ENCODE measurements at regions not wholly inside any gene's neighbourhood (a gene's known extent, or its start where the extent isn't known, plus 50 kb on each side); places are given as distances from the start of the nearest gene placed in this dataset.

GRCh38 chr20:54714817-54715216, 239.4 kb downstream of the DOK5 start:
- no peak overlapping the region for H3K4me3 ChIP-seq
- no peaks in the 10 kb centered on the region for H3K27me3 ChIP-seq
- intact Hi-C loops (cut with DNase I), result no loop called here
- TF ChIP-seq POLR2A (IDR thresholded peaks at IDR 0.05) (no peak), CTCF (IDR thresholded peaks at IDR 0.05) (no peak)
- no peaks in the 10 kb centered on the region for H3K36me3 ChIP-seq (replicated peaks in 1 of 2)
- no peaks in the 10 kb centered on the region for H3K4me1 ChIP-seq (replicated peaks in 1 of 2)
- H3K27ac ChIP-seq, result no peak overlapping the region
- 55 to 68% (median 65%) methylated on average over 3 of the region's 3 CpGs for WGBS, 4 donors
- no peaks in the 10 kb centered on the region for H3K9me3 ChIP-seq (replicated peaks in 1 of 3)
- DNase-seq, result no peak

- TF ChIP-seq POLR2A (IDR thresholded peaks at IDR 0.05), result no peak
- no peak for TF ChIP-seq CTCF (IDR thresholded peaks at IDR 0.05)
- Histone ChIP-seq H3K27ac (no peak overlapping the region), H3K4me1 (replicated peaks in 1 of 2) (no peaks in the 10 kb centered on the region), H3K27me3 (no peaks in the 10 kb centered on the region), H3K9me3 (replicated peaks in 1 of 3) (no peaks in the 10 kb centered on the region), H3K36me3 (replicated peaks in 1 of 2) (no peaks in the 10 kb centered on the region), H3K4me3 (no peak overlapping the region)
- intact Hi-C loops (cut with DNase I), result no loop called here
- 57 to 64% (median 58%) methylated on average over 4 of the region's 4 CpGs for WGBS, 4 donors
- DNase-seq, result no peak
Measured at GRCh38 chr20:54713727-54714126, 238.3 kb downstream of the DOK5 start.

- Histone ChIP-seq H3K9me3 (replicated peaks in 1 of 3) (no peaks in the 10 kb centered on the region), H3K36me3 (replicated peaks in 1 of 2) (no peaks in the 10 kb centered on the region), H3K4me3 (no peak overlapping the region), H3K27ac (no peak overlapping the region), H3K4me1 (replicated peaks in 1 of 2) (no peaks in the 10 kb centered on the region), H3K27me3 (no peaks in the 10 kb centered on the region)
- intact Hi-C loops (cut with DNase I), result no loop called here
- TF ChIP-seq CTCF (IDR thresholded peaks at IDR 0.05) (no peak), POLR2A (IDR thresholded peaks at IDR 0.05) (no peak)
- DNase-seq, result no peak
- WGBS, 4 donors, result 29 to 50% (median 38%) methylated on average over 4 of the region's 4 CpGs
Measured at GRCh38 chr20:54711071-54711470, 235.7 kb downstream of the DOK5 start.

- Histone ChIP-seq H3K4me1 (replicated peaks in 1 of 2) (no peaks in the 10 kb centered on the region), H3K9me3 (replicated peaks in 1 of 3) (no peaks in the 10 kb centered on the region), H3K4me3 (no peak overlapping the region), H3K27ac (no peak overlapping the region), H3K27me3 (no peaks in the 10 kb centered on the region), H3K36me3 (replicated peaks in 1 of 2) (no peaks in the 10 kb centered on the region)
- DNase-seq, result no peak
- WGBS, 4 donors, result 53 to 69% (median 67%) methylated on average over 2 of the region's 2 CpGs
- intact Hi-C loops (cut with DNase I), result no loop called here
- TF ChIP-seq CTCF (IDR thresholded peaks at IDR 0.05), result no peak
- TF ChIP-seq POLR2A (IDR thresholded peaks at IDR 0.05), result no peak
Measured at GRCh38 chr20:54710341-54710740, 234.9 kb downstream of the DOK5 start.
